ENCODE measurements at regions not wholly inside any gene's neighbourhood (a gene's known extent, or its start where the extent isn't known, plus 50 kb on each side); places are given as distances from the start of the nearest gene placed in this dataset.

DNA sequence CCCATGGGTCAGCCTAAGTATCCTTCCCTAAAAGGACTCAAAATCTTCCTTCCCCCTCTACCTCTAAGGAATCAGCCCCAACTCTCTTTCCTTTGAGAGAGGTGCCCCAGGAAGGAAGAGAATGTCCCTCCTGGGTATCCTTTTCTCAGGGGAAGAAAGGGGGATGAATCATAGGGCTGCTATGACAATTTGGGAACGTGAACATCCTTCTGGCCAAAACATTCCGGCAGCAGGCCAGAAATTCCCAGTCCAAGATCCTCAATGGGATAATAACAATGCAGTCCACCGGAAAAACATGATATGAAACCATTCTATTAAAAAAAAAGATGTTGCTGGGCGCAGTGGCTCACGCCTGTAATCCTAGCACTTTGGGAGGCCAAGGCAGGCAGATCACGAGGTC, 50.8 kb upstream of the CACNA2D3 start:
- no peak for DNase-seq (ENCODE audit: low spot score)
- no peaks in the 10 kb centered on the region for H3K79me2 ChIP-seq (ENCODE audit: low read depth)
- TF ChIP-seq EZH2phosphoT487 (IDR thresholded peaks at IDR 0.05) (no peak), EZH2 (IDR thresholded peaks at IDR 0.05) (no peak), CTCF (IDR thresholded peaks at IDR 0.05) (no peak)
- peaks cover 9% of the 10 kb centered on the region for H3K9me3 Mint-ChIP-seq
- H3K4me1 Mint-ChIP-seq, result no peaks in the 10 kb centered on the region
- H3K27me3 ChIP-seq, result no peaks in the 10 kb centered on the region
- H3K4me2 ChIP-seq, result no peak overlapping the region
- H3K4me1 ChIP-seq, result peaks cover 5% of the 10 kb centered on the region
- H3K9ac ChIP-seq, result no peak overlapping the region
- no peak overlapping the region for H3K4me3 ChIP-seq
- H3K27me3 Mint-ChIP-seq (ENCODE audit: insufficient read depth, low read depth), result no peaks in the 10 kb centered on the region
- H3K27ac ChIP-seq, result no peak overlapping the region
- no peaks in the 10 kb centered on the region for H3K36me3 ChIP-seq
- H3K9me3 ChIP-seq (ENCODE audit: low read depth), result no peaks in the 10 kb centered on the region
- no peak overlapping the region for H3K27ac Mint-ChIP-seq
- H2AFZ ChIP-seq (replicated peaks), result no peak overlapping the region
- no peaks in the 10 kb centered on the region for H4K20me1 ChIP-seq (ENCODE audit: low read depth)
- no peaks in the 10 kb centered on the region for H3F3A ChIP-seq (ENCODE audit: low read depth)
- H3K4me3 Mint-ChIP-seq, result no peak overlapping the region
- no peaks in the 10 kb centered on the region for H3K36me3 Mint-ChIP-seq

DNA sequence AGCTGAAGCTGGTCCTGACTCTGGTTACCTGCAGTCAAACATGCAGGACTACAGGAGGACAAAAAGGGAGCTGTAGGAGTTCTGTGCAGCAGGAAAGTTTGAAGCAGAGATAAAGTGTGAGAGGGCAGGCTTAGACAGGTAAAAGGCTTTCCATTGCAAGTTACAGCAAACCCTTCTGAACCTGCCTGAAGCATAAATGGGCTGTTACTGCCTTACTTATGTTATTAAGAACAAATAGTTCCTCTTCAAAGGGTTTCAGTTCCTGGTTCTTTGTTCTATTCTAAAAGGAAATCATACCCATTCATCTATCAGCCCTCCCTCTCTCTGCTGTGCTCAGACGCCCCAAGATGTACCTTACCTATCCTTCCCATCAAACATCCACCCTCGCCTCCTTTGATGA, 52.4 kb upstream of the CACNA2D3 start:
- no peaks in the 10 kb centered on the region for H3K27me3 ChIP-seq
- DNase-seq (ENCODE audit: low spot score), result no peak
- no peaks in the 10 kb centered on the region for H3K36me3 ChIP-seq
- H3K9me3 ChIP-seq (ENCODE audit: low read depth), result no peaks in the 10 kb centered on the region
- no peaks in the 10 kb centered on the region for H4K20me1 ChIP-seq (ENCODE audit: low read depth)
- no peak overlapping the region for H2AFZ ChIP-seq (replicated peaks)
- H3K4me3 Mint-ChIP-seq, result no peak overlapping the region
- no peak overlapping the region for H3K4me3 ChIP-seq
- no peaks in the 10 kb centered on the region for H3K79me2 ChIP-seq (ENCODE audit: low read depth)
- no peak overlapping the region for H3K27ac ChIP-seq
- peaks cover 2% of the 10 kb centered on the region for H3K4me1 Mint-ChIP-seq
- H3K4me1 ChIP-seq, result peaks cover 5% of the 10 kb centered on the region
- H3K36me3 Mint-ChIP-seq, result no peaks in the 10 kb centered on the region
- no peaks in the 10 kb centered on the region for H3K27me3 Mint-ChIP-seq (ENCODE audit: insufficient read depth, low read depth)
- no peak for TF ChIP-seq EZH2 (IDR thresholded peaks at IDR 0.05)
- no peak for TF ChIP-seq EZH2phosphoT487 (IDR thresholded peaks at IDR 0.05)
- no peak for TF ChIP-seq CTCF (IDR thresholded peaks at IDR 0.05)
- no peaks in the 10 kb centered on the region for H3F3A ChIP-seq (ENCODE audit: low read depth)
- H3K9ac ChIP-seq, result no peak overlapping the region
- H3K9me3 Mint-ChIP-seq, result peaks cover 9% of the 10 kb centered on the region
- H3K4me2 ChIP-seq, result no peak overlapping the region
- no peak overlapping the region for H3K27ac Mint-ChIP-seq

- no peaks in the 10 kb centered on the region for H3K36me3 ChIP-seq
- Mint-ChIP-seq H3K27me3 (ENCODE audit: insufficient read depth, low read depth) (no peaks in the 10 kb centered on the region), H3K36me3 (no peaks in the 10 kb centered on the region), H3K4me3 (no peak overlapping the region), H3K9me3 (peaks cover 9% of the 10 kb centered on the region), H3K27ac (no peak overlapping the region), H3K4me1 (peaks cover 2% of the 10 kb centered on the region)
- no peak overlapping the region for H3K27ac ChIP-seq
- H3K9ac ChIP-seq, result no peak overlapping the region
- no peak overlapping the region for H3K4me2 ChIP-seq
- no peaks in the 10 kb centered on the region for H3K27me3 ChIP-seq
- TF ChIP-seq CTCF (IDR thresholded peaks at IDR 0.05) (no peak), EZH2phosphoT487 (IDR thresholded peaks at IDR 0.05) (no peak), EZH2 (IDR thresholded peaks at IDR 0.05) (no peak)
- no peak overlapping the region for H3K4me3 ChIP-seq
- H2AFZ ChIP-seq (replicated peaks), result no peak overlapping the region
- no peaks in the 10 kb centered on the region for H3K9me3 ChIP-seq (ENCODE audit: low read depth)
- peaks cover 5% of the 10 kb centered on the region for H3K4me1 ChIP-seq
- H4K20me1 ChIP-seq (ENCODE audit: low read depth), result no peaks in the 10 kb centered on the region
- DNase-seq (ENCODE audit: low spot score), result no peak
- no peaks in the 10 kb centered on the region for H3F3A ChIP-seq (ENCODE audit: low read depth)
- no peaks in the 10 kb centered on the region for H3K79me2 ChIP-seq (ENCODE audit: low read depth)
Measured at GRCh38 chr3:54067055-54067698, 55.2 kb upstream of the CACNA2D3 start.
